ENCODE measurements at regions not wholly inside any gene's neighbourhood (a gene's known extent, or its start where the extent isn't known, plus 50 kb on each side); places are given as distances from the start of the nearest gene placed in this dataset.

- no peak for TF ChIP-seq AEBP2 (tag by site-specific recombination; IDR thresholded peaks at IDR 0.05; ENCODE audit: borderline replicate concordance)
- TF ChIP-seq SP2 (tag by site-specific recombination; IDR thresholded peaks at IDR 0.05) = no peak
- TF ChIP-seq ZNF133 (tag by site-specific recombination; IDR thresholded peaks at IDR 0.05) = no peak
- TF ChIP-seq ZNF664 (tag by site-specific recombination; IDR thresholded peaks at IDR 0.05) = no peak
- TF ChIP-seq ZNF341 (tag by site-specific recombination; IDR thresholded peaks at IDR 0.05; ENCODE audit: low read depth) = no peak
- no peak for TF ChIP-seq ZNF37A (tag by site-specific recombination; IDR thresholded peaks at IDR 0.05)
- TF ChIP-seq HOXA7 (CRISPR knock-in tag; IDR thresholded peaks at IDR 0.05; ENCODE audit: borderline replicate concordance) = no peak
Observed at GRCh38 chr10:124181656-124182055, 88.3 kb upstream of the CHST15 start (continued).

GRCh38 chr10:124180947-124181549 is 87.7 kb upstream of the CHST15 start:
- CTCF ChIA-PET = no interaction called here
- Histone ChIP-seq H3K36me3 (ENCODE audit: control insufficient read depth in 2 of 2, insufficient read depth in 1 of 2, low read length in 2 of 2) (no peaks in the 10 kb centered on the region), H3K9me3 (ENCODE audit: control insufficient read depth, insufficient read depth, low read depth, low read length) (no peaks in the 10 kb centered on the region), H3K4me3 (ENCODE audit: low read depth, low read length) (no peak overlapping the region), H3K27ac (ENCODE audit: extremely low read depth, low read depth, low read length) (no peak overlapping the region), H3K4me1 (ENCODE audit: control insufficient read depth, insufficient read depth, low read length) (no peaks in the 10 kb centered on the region)
- POLR2A ChIA-PET = no interaction called here
- TF ChIP-seq ZNF16 (tag by site-specific recombination; IDR thresholded peaks at IDR 0.05; ENCODE audit: low read depth) = no peak
- TF ChIP-seq ZNF654 (tag by site-specific recombination; IDR thresholded peaks at IDR 0.05; ENCODE audit: low read depth) = no peak
- TF ChIP-seq ZBTB49 (tag by site-specific recombination; IDR thresholded peaks at IDR 0.05; ENCODE audit: low read depth) = no peak
- no peak for TF ChIP-seq BCL6B (tag by site-specific recombination; IDR thresholded peaks at IDR 0.05)
- TF ChIP-seq PRDM6 (tag by site-specific recombination; IDR thresholded peaks at IDR 0.05) = no peak
- TF ChIP-seq GFI1B (tag by site-specific recombination; IDR thresholded peaks at IDR 0.05) = no peak
- no peak for TF ChIP-seq ZNF529 (tag by site-specific recombination; IDR thresholded peaks at IDR 0.05; ENCODE audit: insufficient replicate concordance)
- TF ChIP-seq ZNF639 (tag by site-specific recombination; IDR thresholded peaks at IDR 0.05) = no peak
- no peak for TF ChIP-seq ZNF292 (tag by site-specific recombination; IDR thresholded peaks at IDR 0.05; ENCODE audit: borderline replicate concordance, low read depth)
- no peak for TF ChIP-seq ZNF549 (tag by site-specific recombination; IDR thresholded peaks at IDR 0.05)
- no peak for TF ChIP-seq SCRT2 (tag by site-specific recombination; IDR thresholded peaks at IDR 0.05)
- no peak for TF ChIP-seq ZNF433 (tag by site-specific recombination; IDR thresholded peaks at IDR 0.05; ENCODE audit: low read depth)
- no peak for TF ChIP-seq REST (tag by site-specific recombination; IDR thresholded peaks at IDR 0.05)
- TF ChIP-seq ZBTB26 (tag by site-specific recombination; optimal IDR thresholded peaks at IDR 0.05) = no peak

All from HEK293 (cell line).